Glutamatergic neuron (in vitro differentiated cells): ENCODE measurements at regions not wholly inside any gene's neighbourhood (a gene's known extent, or its start where the extent isn't known, plus 50 kb on each side); places are given as distances from the start of the nearest gene placed in this dataset.

Experiments
- DNase-seq: peaks from one replicate; pipeline ENCODE4 v3.0.0; 2022
- H3K27ac Mint-ChIP-seq: one replicate; pipeline ENCODE4 v1.8.0; 2020; ENCODE audit warnings: mild to moderate bottlenecking, mixed read lengths, inconsistent platforms; ENCODE audit not compliant: unreplicated experiment
- H3K27me3 Mint-ChIP-seq: one replicate; pipeline ENCODE4 v1.8.0; 2020; ENCODE audit warnings: mild to moderate bottlenecking, moderate library complexity, mixed read lengths, inconsistent platforms; ENCODE audit not compliant: unreplicated experiment
- H3K36me3 Mint-ChIP-seq: one replicate; pipeline ENCODE4 v1.8.0; 2020; ENCODE audit warnings: mild to moderate bottlenecking, mixed read lengths, inconsistent platforms; ENCODE audit not compliant: unreplicated experiment
- H3K4me1 Mint-ChIP-seq: one replicate; pipeline ENCODE4 v1.8.0; 2020; ENCODE audit warnings: mild to moderate bottlenecking, low read depth, mixed read lengths, inconsistent platforms; ENCODE audit not compliant: unreplicated experiment
- H3K4me3 Mint-ChIP-seq: one replicate; pipeline ENCODE4 v1.8.0; 2020; ENCODE audit warnings: mild to moderate bottlenecking, mixed read lengths, inconsistent platforms; ENCODE audit not compliant: unreplicated experiment
- H3K9me3 Mint-ChIP-seq: one replicate; pipeline ENCODE4 v1.8.0; 2020; ENCODE audit warnings: mild to moderate bottlenecking, moderate library complexity, mixed read lengths, inconsistent platforms; ENCODE audit not compliant: unreplicated experiment
- TF ChIP-seq, protein P1 (sequence below): fragments of 200-600 bp; sonication (generic); IDR thresholded peaks from one replicate; pipeline ENCODE4 v1.5.0; 2021; ENCODE audit not compliant: partially characterized antibody, unreplicated experiment

DNA sequence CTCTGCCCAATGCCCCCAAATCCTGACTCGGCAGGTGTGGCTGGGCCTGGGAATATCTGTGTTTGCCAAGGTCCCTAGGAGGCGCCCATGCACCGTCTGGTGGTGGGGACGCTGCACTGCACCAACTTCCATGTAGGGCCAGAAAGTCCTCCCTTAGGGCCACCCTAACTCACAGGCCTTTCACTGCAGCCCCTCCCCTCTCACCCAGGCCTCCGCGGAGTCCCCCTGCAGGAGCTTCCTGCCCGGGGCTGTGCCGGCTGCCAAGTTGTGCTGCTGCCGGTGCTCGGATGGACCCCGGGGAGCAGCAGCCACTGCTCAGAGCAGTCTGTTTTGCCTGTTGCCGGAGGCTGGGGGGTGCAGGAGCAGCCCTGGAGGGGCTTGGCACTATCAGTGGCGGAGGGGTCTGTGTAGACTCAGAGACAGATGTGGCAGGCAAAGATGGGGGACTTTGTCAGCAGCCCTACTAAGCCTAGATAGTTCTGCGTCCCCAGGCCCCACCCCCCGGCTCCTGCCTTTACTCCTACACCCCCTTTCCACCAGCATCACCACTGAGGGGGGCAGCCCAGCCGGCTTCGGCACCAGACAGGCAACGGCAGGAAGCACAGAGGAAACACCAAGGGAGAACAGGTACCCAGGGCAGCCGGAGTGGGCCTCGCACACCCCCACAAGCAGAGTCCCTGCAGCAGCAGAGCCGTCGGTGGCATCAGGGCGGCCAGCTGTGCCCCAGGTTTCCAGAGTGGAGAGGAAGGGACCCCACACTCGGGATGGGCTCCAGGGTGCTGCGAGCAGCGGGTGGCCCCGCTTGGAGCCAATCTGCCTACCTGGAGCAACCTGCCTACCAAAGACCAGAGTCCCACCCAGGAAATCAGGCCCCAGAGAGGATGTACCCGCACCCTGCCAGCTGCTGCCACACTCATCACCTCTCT lies 124.3 kb downstream of the TRIM29 start:
- TF ChIP-seq, protein P1, sequence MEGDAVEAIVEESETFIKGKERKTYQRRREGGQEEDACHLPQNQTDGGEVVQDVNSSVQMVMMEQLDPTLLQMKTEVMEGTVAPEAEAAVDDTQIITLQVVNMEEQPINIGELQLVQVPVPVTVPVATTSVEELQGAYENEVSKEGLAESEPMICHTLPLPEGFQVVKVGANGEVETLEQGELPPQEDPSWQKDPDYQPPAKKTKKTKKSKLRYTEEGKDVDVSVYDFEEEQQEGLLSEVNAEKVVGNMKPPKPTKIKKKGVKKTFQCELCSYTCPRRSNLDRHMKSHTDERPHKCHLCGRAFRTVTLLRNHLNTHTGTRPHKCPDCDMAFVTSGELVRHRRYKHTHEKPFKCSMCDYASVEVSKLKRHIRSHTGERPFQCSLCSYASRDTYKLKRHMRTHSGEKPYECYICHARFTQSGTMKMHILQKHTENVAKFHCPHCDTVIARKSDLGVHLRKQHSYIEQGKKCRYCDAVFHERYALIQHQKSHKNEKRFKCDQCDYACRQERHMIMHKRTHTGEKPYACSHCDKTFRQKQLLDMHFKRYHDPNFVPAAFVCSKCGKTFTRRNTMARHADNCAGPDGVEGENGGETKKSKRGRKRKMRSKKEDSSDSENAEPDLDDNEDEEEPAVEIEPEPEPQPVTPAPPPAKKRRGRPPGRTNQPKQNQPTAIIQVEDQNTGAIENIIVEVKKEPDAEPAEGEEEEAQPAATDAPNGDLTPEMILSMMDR = peak; percentile 76
- peak; percentile 76 for DNase-seq
- Mint-ChIP-seq H3K4me1 (peaks cover 32% of the 10 kb centered on the region), H3K36me3 (no peaks in the 10 kb centered on the region), H3K27me3 (peaks cover 8% of the 10 kb centered on the region), H3K4me3 (no peak overlapping the region), H3K9me3 (peaks cover 10% of the 10 kb centered on the region), H3K27ac (no peak overlapping the region)

DNA sequence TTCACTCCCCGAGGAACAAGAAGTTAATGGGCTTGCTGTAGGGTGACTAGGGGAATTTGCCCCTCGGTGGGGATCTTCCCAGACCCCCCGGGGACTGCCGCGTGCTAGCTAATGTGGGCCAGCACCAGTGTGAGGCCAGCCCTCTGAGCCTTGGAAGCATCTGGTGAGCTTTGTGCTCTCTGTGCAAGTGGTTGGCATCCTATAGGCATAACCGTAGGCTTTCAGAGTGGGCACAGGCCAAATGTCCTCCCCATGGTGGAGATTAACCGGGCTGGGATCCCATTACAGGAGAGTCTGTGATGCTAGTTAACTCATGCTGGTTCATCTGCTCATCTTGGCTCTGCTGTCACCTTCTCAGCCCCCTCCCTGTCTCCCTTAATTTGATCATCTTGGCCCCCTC lies 125.7 kb downstream of the TRIM29 start:
- Mint-ChIP-seq H3K4me1 (peaks cover 27% of the 10 kb centered on the region), H3K27ac (no peak overlapping the region), H3K27me3 (peaks cover 6% of the 10 kb centered on the region), H3K4me3 (no peak overlapping the region), H3K36me3 (peaks cover 4% of the 10 kb centered on the region), H3K9me3 (peaks cover 10% of the 10 kb centered on the region)
- DNase-seq = no peak
- TF ChIP-seq, protein P1 = no peak

DNA sequence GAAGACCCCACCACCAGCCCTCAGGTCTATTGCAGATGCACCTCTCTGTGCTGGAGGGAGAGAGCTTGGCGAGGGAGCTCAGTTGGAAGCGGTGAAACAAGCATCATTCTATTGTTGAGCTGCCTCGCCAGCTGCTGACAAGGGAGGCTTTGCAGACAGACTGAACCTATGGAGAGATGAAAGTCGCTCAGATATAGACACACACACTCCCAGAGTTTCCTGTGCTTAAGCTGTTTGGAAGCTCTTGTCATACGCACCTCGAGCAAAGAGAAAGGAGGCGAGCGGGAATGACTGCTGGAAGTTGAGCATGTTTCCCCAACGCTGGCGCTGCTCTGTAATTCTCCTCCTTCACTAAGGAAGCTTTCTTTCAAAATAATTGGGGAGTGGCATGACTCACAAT lies 126.1 kb downstream of the TRIM29 start:
- TF ChIP-seq, protein P1 = no peak
- Mint-ChIP-seq H3K36me3 (peaks cover 4% of the 10 kb centered on the region), H3K27ac (no peak overlapping the region), H3K9me3 (peaks cover 10% of the 10 kb centered on the region), H3K27me3 (peaks cover 5% of the 10 kb centered on the region), H3K4me3 (no peak overlapping the region), H3K4me1 (peaks cover 24% of the 10 kb centered on the region)
- no peak for DNase-seq

DNA sequence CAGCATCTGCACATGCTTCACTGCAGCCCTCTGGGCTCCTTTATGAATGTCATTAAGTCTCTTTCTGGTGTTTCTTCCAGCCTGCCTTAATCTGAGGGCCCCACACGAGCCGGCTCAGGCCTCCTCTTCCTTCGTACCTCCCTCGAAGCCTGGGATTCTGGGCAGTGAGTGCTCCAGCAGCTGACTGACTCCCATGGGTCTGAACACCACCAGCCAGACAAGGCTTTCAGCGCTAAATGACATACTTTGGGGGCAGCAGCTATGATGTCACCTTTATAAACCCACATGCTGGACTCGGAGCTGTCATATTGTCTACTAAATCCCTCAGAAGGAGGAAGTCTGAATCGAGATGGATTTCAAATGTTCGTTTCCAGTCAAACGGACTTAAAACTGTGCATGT lies 127.1 kb downstream of the TRIM29 start:
- Mint-ChIP-seq H3K36me3 (peaks cover 4% of the 10 kb centered on the region), H3K27me3 (peaks cover 5% of the 10 kb centered on the region), H3K27ac (no peak overlapping the region), H3K4me3 (no peak overlapping the region), H3K9me3 (peaks cover 11% of the 10 kb centered on the region), H3K4me1 (peaks cover 22% of the 10 kb centered on the region)
- TF ChIP-seq, protein P1 = no peak
- DNase-seq = no peak

DNA sequence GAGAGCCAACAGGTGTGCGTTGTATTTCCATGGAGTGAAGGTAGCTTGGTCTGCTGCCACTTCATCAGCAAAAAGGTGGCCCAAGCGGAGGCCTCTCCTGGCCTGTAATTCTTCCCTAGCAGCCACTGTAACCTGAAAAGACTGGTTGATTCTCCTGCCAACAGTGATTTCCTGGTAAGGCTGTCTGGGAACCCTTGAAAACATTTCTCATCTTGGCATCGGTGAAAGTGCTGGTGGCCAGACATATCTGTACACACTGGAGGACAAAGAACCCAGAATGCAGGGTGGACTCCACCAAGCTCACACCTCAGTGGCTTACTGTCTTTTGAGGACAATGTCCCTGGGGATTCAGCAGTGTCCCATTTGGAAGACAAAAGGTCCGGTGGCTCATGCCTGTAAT lies 128.0 kb downstream of the TRIM29 start:
- DNase-seq = no peak
- peaks cover 4% of the 10 kb centered on the region for H3K36me3 Mint-ChIP-seq
- H3K9me3 Mint-ChIP-seq = peaks cover 11% of the 10 kb centered on the region
- no peak overlapping the region for H3K27ac Mint-ChIP-seq
- no peak overlapping the region for H3K4me3 Mint-ChIP-seq
- TF ChIP-seq, protein P1 = no peak
- peaks cover 5% of the 10 kb centered on the region for H3K27me3 Mint-ChIP-seq
- peaks cover 22% of the 10 kb centered on the region for H3K4me1 Mint-ChIP-seq
